Ammon's horn (tissue), 1 donor: ENCODE measurements at regions not wholly inside any gene's neighbourhood (a gene's known extent, or its start where the extent isn't known, plus 50 kb on each side); places are given as distances from the start of the nearest gene placed in this dataset.
"Not testable (repeated sequence)": the region's sequence is repeated elsewhere in the genome, so short reads cannot be mapped to it uniquely, and the experiment has no call there.

Source experiments
- DNase-seq: peaks from one replicate; pipeline ENCODE4 v3.0.0-alpha.2; 2016; ENCODE audit warnings: low spot score

- no peak for DNase-seq
These were observed 334.2 kb upstream of the CCNH start for GRCh38 chr5:87746891-87747377.

DNA sequence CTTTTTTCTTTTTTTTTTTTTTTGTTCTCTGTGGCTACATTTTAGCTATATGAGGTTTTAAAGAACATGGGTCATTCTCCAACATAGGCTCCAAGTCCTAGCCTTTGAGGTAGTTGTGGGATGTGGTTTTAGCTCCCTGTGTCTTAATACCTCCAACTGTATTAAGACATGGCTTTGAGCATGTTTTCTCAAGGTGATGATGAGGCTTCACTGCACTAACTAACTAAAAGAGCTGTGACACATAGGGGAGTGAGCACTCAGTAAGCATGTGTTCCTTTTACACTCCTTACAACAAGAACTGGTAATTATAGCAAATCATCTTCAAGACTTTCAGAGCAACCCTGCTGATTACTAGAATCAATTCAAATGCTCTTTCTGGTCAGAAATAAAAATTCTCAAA is 333.6 kb upstream of the CCNH start:
- DNase-seq = no peak

GRCh38 chr5:87741881-87742280 is 329.2 kb upstream of the CCNH start:
- no peak for DNase-seq

GRCh38 chr5:87735923-87736322 is 323.2 kb upstream of the CCNH start:
- DNase-seq = no peak

- no peak for DNase-seq
These were observed 321.2 kb upstream of the CCNH start for GRCh38 chr5:87733897-87734296.

- peak; percentile 64 for DNase-seq
These were observed 320.4 kb upstream of the CCNH start for GRCh38 chr5:87732875-87733768.

GRCh38 chr5:87729781-87730180 is 317.1 kb upstream of the CCNH start:
- peak; percentile 11 for DNase-seq

DNA sequence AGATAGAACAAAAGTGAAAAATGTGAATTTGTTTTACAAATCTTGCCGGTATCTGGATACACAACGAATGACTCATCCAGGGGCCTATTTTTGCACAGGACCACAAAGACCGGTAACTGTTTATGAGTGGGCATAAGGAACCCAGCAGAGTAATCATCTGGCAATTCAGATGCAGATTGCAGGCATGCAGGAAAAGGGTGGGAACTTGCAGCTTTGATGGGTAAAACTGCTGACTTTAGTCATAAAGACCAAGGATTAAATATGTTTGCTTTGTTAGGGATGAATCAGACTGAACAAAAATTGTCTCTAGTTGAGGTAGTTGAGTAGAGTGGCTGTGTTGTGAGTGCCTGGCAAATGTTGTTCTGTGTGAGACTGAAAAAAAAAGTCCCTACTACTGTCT is 309.6 kb upstream of the CCNH start:
- DNase-seq = no peak

GRCh38 chr5:87718224-87718925 is 305.6 kb upstream of the CCNH start:
- DNase-seq = not testable (repeated sequence)

- DNase-seq = no peak
These were observed 305.0 kb upstream of the CCNH start for GRCh38 chr5:87717761-87718160.

- DNase-seq = no peak
These were observed 293.1 kb upstream of the CCNH start for GRCh38 chr5:87705876-87706275.

DNA sequence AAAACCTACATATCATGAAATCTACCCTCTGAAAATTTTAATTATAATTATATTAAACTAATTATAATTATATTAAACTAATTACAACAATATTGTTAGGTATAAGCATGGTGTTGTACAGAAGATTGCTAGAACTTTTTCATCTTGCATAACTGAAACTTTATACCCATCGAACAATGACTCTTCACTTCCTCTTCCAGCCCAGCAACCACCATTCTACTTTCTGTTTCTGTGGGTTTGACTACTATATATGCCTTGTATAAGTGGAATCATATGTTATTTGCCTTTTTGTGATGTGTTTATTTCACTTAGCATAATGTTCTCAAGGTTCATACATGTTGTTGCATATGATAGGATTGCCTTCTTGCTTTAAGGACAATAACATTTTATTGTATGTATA is 274.2 kb upstream of the CCNH start:
- DNase-seq = no peak

DNA sequence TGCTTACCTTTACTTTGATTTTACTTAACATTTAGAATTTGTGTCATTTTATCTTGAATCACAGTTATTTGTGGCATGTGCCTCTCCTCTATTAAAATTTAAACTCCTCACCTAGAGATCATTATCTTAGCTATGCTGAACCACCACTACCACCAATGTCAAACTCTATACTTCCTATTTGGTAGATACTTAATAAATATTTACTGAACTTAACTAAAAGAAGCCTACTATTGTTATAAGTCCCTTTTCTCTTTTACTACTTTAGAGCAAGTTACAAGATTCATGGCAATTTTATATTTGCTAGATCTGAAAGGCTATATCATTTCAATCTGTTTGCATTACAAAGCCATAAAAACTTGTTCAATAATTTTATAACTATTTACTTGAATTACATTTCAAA is 273.3 kb upstream of the CCNH start:
- DNase-seq = no peak

DNA sequence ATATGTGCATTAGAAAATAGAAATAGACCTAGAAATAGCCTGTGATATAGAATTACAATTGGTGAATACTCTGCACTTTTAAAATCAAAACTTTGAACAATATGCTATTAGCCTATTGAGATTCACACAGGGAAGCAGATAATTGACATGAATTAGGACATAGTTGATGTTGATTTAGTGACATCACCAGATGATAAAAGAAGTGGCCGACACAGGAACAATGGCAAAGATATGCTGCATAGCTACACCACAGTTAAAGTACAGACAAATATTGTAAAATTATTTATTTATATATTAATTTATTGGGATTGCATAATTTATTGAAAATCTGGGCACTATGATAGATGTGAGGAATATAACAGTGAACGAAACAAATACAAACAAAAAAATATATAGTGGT is 261.5 kb upstream of the CCNH start:
- no peak for DNase-seq

DNA sequence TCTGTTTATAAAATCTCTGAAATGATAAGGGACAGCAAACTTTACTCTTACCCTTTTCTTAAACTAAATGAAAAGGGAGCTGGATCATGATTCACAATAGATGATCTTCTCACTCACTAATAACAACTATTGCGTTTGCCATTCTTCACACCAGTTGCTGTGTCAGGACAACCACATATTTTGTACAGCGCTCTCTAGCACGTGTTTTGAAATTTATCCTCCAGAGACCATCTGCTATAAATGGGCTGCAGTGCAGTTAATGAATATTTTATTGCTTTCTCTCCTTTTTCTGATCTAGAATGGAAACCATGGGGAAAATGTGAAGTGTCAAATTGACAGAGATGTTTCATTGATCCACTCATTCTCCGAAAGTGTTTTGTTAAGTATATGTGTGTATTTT is 258.4 kb upstream of the CCNH start:
- no peak for DNase-seq

DNA sequence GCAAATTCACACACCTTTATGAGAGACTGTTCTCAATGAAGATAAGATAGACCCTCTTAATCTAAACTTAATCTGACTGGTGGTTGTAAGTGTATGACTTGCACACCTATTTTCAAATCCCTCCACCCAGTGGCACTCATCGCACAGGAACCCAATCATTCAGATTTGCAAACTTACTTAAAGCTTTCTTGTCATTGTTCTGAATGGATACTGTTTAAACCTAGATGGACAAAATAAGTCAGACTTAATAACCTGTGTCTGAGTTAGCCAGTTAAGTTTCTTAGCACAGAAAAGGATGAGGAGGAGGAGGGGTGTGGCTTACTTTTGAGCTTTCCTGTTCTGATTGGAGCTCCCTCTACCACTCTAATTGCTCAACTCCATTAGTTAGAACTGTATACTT is 252.4 kb upstream of the CCNH start:
- DNase-seq = no peak

DNA sequence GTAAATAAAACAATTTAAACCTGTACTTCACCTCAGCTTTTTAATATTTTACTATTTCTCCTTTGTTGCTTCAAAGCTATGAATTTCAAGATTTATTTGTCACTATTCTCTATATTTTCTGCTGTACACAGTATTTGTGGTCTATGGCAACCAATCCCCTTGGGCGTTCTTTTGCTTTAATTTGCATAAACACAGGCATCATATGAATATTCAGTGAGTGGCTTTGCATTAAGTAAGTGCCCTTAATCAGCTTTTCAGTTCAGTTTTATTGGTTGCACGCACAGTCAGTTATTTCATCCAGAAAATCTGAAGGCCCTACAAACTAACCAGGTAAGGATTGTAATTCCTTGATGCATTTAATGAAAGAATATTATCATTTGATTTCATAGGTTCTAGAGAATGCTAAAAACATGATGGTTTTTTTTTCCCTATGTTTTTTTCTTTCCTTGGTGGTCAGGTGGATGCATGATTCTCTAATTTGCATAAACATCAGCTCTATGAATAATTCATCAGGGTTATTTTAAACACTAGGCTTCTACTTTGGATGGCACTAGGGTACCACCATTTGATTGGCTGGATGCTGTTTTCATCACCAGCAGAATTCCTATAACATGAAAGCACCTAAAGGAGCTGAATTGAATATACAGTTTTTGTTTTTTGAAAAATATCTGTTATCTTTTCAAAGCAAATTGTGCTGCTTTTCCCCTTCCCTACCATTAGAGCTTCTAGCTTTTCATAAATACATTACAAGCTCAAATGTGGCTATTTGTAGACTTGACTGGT is 249.2 kb upstream of the CCNH start:
- no peak for DNase-seq

- no peak for DNase-seq
These were observed 240.5 kb upstream of the CCNH start for GRCh38 chr5:87653242-87653641.

- no peak for DNase-seq
These were observed 237.6 kb upstream of the CCNH start for GRCh38 chr5:87650284-87650683.

- no peak for DNase-seq
These were observed 236.7 kb upstream of the CCNH start for GRCh38 chr5:87649455-87649854.

GRCh38 chr5:87645224-87645623 is 232.5 kb upstream of the CCNH start:
- DNase-seq = peak; percentile 43

DNA sequence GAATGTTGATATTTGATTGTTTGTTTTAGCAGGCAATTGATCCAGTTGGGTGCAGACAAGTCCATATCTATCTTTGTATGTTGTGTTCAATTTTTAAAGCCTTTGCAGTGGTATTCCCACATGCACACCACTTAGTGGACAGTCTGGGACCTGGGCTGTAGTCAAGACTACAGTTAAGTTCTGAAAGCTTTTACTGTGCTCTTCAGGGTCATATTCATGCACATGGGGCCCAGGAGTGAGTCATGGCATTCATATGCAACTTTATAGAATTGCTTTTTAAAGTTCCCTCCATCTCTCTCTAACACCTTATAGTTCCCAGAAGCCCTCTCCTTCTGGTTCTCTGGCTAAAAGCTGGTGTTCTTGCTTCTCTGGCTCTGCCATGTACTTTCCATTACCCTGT is 228.2 kb upstream of the CCNH start:
- DNase-seq = no peak

GRCh38 chr5:87627363-87627762 is 214.6 kb upstream of the CCNH start:
- DNase-seq = no peak
